ENCODE measurements at regions not wholly inside any gene's neighbourhood (a gene's known extent, or its start where the extent isn't known, plus 50 kb on each side); places are given as distances from the start of the nearest gene placed in this dataset.

- H3K9ac ChIP-seq (ENCODE audit: insufficient read depth, low read length) = no peak overlapping the region
- no peaks in the 10 kb centered on the region for H3K4me1 ChIP-seq (ENCODE audit: control insufficient read depth, extremely low read depth, insufficient read depth, low read length)
- H3K4me3 ChIP-seq (replicated peaks in 1 of 4; ENCODE audit: control extremely low read depth in 1 of 4, insufficient read depth in 1 of 4, low read depth in 3 of 4, low read length in 4 of 4) = no peak overlapping the region
- DNase-seq (ENCODE audit: low read depth in 2 of 2) = no peak
- H4K20me1 ChIP-seq (ENCODE audit: control insufficient read depth, extremely low read depth, insufficient read depth, low read length) = no peaks in the 10 kb centered on the region
- no peaks in the 10 kb centered on the region for H3K27me3 ChIP-seq (ENCODE audit: control insufficient read depth, insufficient read depth, low read length)
- no peak overlapping the region for H2AFZ ChIP-seq (ENCODE audit: low read length)
- H3K4me2 ChIP-seq (ENCODE audit: extremely low read depth, insufficient read depth, low read length) = no peak overlapping the region
- H3K79me2 ChIP-seq (ENCODE audit: control insufficient read depth, insufficient read depth, low read length) = no peaks in the 10 kb centered on the region
- TF ChIP-seq CTCF (conservative IDR thresholded peaks at IDR 0.05 in 1 of 2, IDR thresholded peaks at IDR 0.05 in 1 of 2; ENCODE audit: low read depth in 1 of 2, low read length in 2 of 2) (no peak), EZH2 (IDR thresholded peaks at IDR 0.05; ENCODE audit: low read length, missing control alignments) (no peak)
- no peak overlapping the region for H3K27ac ChIP-seq (ENCODE audit: insufficient read depth, low read length)
- no peaks in the 10 kb centered on the region for H3K9me3 ChIP-seq (ENCODE audit: control insufficient read depth, insufficient read depth, low read depth, low read length)
- H3K36me3 ChIP-seq (ENCODE audit: control insufficient read depth, insufficient read depth, low read length) = no peaks in the 10 kb centered on the region
Observed at GRCh38 chr11:27786864-27787263, 86.6 kb upstream of the BDNF start.

DNA sequence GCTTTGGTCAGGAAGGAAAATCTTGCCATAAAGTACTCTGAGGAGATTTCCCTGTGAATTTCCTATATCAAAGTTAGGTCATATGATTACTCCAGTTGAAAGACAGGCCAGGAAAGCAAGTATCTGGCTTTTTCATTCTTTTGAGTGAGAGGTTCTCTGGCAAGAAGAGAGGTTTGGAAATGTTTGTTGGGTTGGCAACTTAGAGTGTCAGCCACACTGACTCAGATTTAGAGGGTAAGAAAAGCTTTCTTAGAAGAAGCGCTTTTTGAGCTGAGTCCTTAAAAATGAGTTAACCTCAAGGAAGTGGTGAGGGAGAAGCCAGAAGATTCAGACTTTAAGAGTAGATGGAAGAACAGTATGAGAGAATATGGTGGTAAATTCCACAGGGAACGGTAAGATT is 86.1 kb upstream of the BDNF start:
- Histone ChIP-seq H3K36me3 (ENCODE audit: control insufficient read depth, insufficient read depth, low read length) (no peaks in the 10 kb centered on the region), H3K27ac (ENCODE audit: insufficient read depth, low read length) (no peak overlapping the region), H3K4me2 (ENCODE audit: extremely low read depth, insufficient read depth, low read length) (no peak overlapping the region), H3K4me1 (ENCODE audit: control insufficient read depth, extremely low read depth, insufficient read depth, low read length) (no peaks in the 10 kb centered on the region), H3K9ac (ENCODE audit: insufficient read depth, low read length) (no peak overlapping the region), H2AFZ (ENCODE audit: low read length) (no peak overlapping the region), H3K27me3 (ENCODE audit: control insufficient read depth, insufficient read depth, low read length) (no peaks in the 10 kb centered on the region), H3K79me2 (ENCODE audit: control insufficient read depth, insufficient read depth, low read length) (no peaks in the 10 kb centered on the region), H3K4me3 (replicated peaks in 1 of 4; ENCODE audit: control extremely low read depth in 1 of 4, insufficient read depth in 1 of 4, low read depth in 3 of 4, low read length in 4 of 4) (no peak overlapping the region), H3K9me3 (ENCODE audit: control insufficient read depth, insufficient read depth, low read depth, low read length) (no peaks in the 10 kb centered on the region), H4K20me1 (ENCODE audit: control insufficient read depth, extremely low read depth, insufficient read depth, low read length) (no peaks in the 10 kb centered on the region)
- DNase-seq (ENCODE audit: low read depth in 2 of 2) = peak in 1 of 2 donors; percentile 6
- no peak for TF ChIP-seq EZH2 (IDR thresholded peaks at IDR 0.05; ENCODE audit: low read length, missing control alignments)
- no peak for TF ChIP-seq CTCF (conservative IDR thresholded peaks at IDR 0.05 in 1 of 2, IDR thresholded peaks at IDR 0.05 in 1 of 2; ENCODE audit: low read depth in 1 of 2, low read length in 2 of 2)

DNA sequence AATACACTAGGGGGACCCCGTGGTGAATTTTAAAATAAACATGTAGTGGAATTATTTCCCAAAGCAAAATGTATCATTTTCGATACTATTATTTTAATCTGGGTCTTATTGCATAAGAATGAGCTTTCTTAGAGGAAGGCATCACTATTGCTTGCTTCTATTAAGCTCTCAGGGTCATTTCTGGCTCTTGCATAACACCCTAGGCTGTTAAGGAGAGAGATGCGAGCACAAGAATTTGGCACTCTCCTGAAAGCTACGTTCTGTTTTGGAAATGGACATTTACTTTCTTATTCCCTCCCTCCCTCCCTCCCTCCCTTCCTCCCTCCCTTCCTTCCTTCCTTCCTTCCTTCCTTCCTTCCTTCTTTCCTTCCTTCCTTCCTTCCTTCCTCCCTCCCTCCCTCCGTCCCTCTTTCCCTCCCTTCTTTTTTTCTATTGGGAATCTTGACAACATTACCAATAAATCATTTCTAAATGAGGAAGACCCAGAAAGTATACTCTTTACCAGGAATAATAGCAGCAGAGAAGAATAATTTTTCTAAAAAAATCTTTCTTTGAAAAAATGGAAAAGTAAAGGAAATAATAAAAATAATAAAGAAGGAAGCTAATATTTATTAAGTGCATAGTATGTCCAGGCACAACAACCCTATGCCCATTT is 83.6 kb upstream of the BDNF start:
- Histone ChIP-seq H3K4me2 (ENCODE audit: extremely low read depth, insufficient read depth, low read length) (no peak overlapping the region), H4K20me1 (ENCODE audit: control insufficient read depth, extremely low read depth, insufficient read depth, low read length) (no peaks in the 10 kb centered on the region), H2AFZ (ENCODE audit: low read length) (no peak overlapping the region), H3K4me1 (ENCODE audit: control insufficient read depth, extremely low read depth, insufficient read depth, low read length) (no peaks in the 10 kb centered on the region), H3K9ac (ENCODE audit: insufficient read depth, low read length) (no peak overlapping the region), H3K79me2 (ENCODE audit: control insufficient read depth, insufficient read depth, low read length) (no peaks in the 10 kb centered on the region), H3K4me3 (replicated peaks in 1 of 4; ENCODE audit: control extremely low read depth in 1 of 4, insufficient read depth in 1 of 4, low read depth in 3 of 4, low read length in 4 of 4) (no peak overlapping the region), H3K9me3 (ENCODE audit: control insufficient read depth, insufficient read depth, low read depth, low read length) (no peaks in the 10 kb centered on the region), H3K36me3 (ENCODE audit: control insufficient read depth, insufficient read depth, low read length) (no peaks in the 10 kb centered on the region), H3K27ac (ENCODE audit: insufficient read depth, low read length) (no peak overlapping the region), H3K27me3 (ENCODE audit: control insufficient read depth, insufficient read depth, low read length) (no peaks in the 10 kb centered on the region)
- TF ChIP-seq EZH2 (IDR thresholded peaks at IDR 0.05; ENCODE audit: low read length, missing control alignments) = no peak
- TF ChIP-seq CTCF (conservative IDR thresholded peaks at IDR 0.05 in 1 of 2, IDR thresholded peaks at IDR 0.05 in 1 of 2; ENCODE audit: low read depth in 1 of 2, low read length in 2 of 2) = no peak
- peak in 1 of 2 donors; percentile 11 for DNase-seq (ENCODE audit: low read depth in 2 of 2)

Measured in fibroblast of lung (primary cell).